ENCODE measurements at regions not wholly inside any gene's neighbourhood (a gene's known extent, or its start where the extent isn't known, plus 50 kb on each side); places are given as distances from the start of the nearest gene placed in this dataset.

- no peak for TF ChIP-seq POLR2A (IDR thresholded peaks at IDR 0.05)
- no peak for TF ChIP-seq CTCF (IDR thresholded peaks at IDR 0.05)
These were observed 54.4 kb upstream of the CFAP46 start for GRCh38 chr10:132996603-132997343.

Data from body of pancreas (tissue), 4 donors.